Memory B cell (primary cell): ENCODE measurements at regions not wholly inside any gene's neighbourhood (a gene's known extent, or its start where the extent isn't known, plus 50 kb on each side); places are given as distances from the start of the nearest gene placed in this dataset.

Source experiments
- ATAC-seq: fragments of 150-1000 bp; cut with Tn5 transposase; 2 replicates; pipeline ENCODE4 v1.10.0; 2021; ENCODE audit warnings: low read depth, mild to moderate bottlenecking, moderate library complexity
- DNase-seq, 2 donors: peaks; one replicate each; pipeline ENCODE4 v3.0.0; 2022; ENCODE audit warnings: low spot score in 2 of 2
- H3K27ac Mint-ChIP-seq: one replicate; pipeline ENCODE4 v1.8.0; 2022; ENCODE audit warnings: mild to moderate bottlenecking, moderate library complexity, mixed read lengths
- H3K27me3 Mint-ChIP-seq: one replicate; pipeline ENCODE4 v1.8.0; 2022; ENCODE audit warnings: mixed read lengths
- H3K36me3 Mint-ChIP-seq: one replicate; pipeline ENCODE4 v1.8.0; 2022; ENCODE audit warnings: mild to moderate bottlenecking, mixed read lengths
- H3K4me1 Mint-ChIP-seq: one replicate; pipeline ENCODE4 v1.8.0; 2022; ENCODE audit warnings: mixed read lengths
- H3K4me3 Mint-ChIP-seq: one replicate; pipeline ENCODE4 v1.8.0; 2022; ENCODE audit warnings: mild to moderate bottlenecking, moderate library complexity, mixed read lengths
- H3K9me3 Mint-ChIP-seq: one replicate; pipeline ENCODE4 v1.8.0; 2022; ENCODE audit warnings: mixed read lengths

DNA sequence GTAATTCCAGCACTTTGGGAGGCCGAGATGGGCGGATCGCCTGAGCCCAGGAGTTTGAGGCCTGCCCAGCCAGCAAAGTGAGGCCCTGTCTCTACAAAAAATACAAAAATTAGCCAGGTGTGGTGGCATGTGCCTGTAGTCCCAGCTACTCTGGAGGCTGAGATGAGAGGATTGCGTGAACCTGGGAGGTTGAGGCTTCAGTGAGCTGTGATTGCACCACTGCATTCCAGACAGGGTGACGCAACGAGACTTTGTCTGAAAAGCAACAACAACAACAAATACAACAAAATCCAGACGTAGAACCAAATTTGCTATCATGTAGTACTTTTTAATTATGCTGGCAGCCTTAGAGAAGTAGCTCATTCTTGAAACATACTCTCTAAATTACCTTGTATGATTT, 277.1 kb downstream of the KLF5 start:
- no peak for DNase-seq
- no peak overlapping the region for H3K27ac Mint-ChIP-seq
- no peaks in the 10 kb centered on the region for H3K4me1 Mint-ChIP-seq
- no peaks in the 10 kb centered on the region for H3K9me3 Mint-ChIP-seq
- no peaks in the 10 kb centered on the region for H3K27me3 Mint-ChIP-seq
- H3K36me3 Mint-ChIP-seq, result no peaks in the 10 kb centered on the region
- H3K4me3 Mint-ChIP-seq, result no peak overlapping the region
- ATAC-seq, result no peak

DNA sequence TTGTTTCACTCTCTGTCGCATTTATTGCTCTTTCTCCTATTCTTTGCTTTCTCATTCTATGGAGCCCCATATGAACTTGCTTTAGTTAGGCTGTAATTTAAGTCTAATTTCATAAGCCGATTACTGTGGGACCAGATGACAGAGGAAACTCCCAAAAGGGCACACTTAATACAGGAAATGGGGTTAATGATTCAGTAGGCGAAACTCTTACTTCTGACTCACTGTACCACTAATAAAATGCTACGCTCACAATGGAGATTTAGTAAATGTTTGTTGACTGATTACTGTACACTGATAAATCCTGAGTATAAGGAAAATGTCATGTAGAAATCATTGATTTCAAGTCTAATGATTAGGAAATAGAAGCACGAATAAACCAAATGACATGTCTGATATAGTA, 276.4 kb downstream of the KLF5 start:
- no peak for DNase-seq
- Mint-ChIP-seq H3K4me1 (no peaks in the 10 kb centered on the region), H3K27me3 (no peaks in the 10 kb centered on the region), H3K4me3 (no peak overlapping the region), H3K27ac (no peak overlapping the region), H3K36me3 (no peaks in the 10 kb centered on the region), H3K9me3 (no peaks in the 10 kb centered on the region)
- no peak for ATAC-seq

DNA sequence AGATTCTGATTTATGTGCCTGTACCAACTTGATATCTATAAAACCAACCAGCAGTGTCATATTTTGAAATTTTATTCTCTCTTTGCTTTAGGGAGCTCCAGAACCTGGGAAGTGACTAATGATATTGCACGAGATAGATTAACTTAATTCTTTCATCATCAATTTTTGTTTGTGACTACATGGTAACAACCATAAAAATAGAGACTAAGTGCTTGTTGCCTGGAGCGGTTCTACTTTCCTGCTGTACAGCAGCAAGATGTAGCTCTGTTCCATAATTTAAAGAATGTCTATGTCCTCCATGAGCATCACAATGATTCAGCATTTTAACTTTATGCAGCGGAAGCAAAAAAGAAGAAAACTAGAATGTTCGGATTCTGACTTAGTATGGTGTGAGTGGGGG, 275.6 kb downstream of the KLF5 start:
- H3K27me3 Mint-ChIP-seq, result no peaks in the 10 kb centered on the region
- H3K36me3 Mint-ChIP-seq, result no peaks in the 10 kb centered on the region
- H3K9me3 Mint-ChIP-seq, result no peaks in the 10 kb centered on the region
- no peak overlapping the region for H3K4me3 Mint-ChIP-seq
- ATAC-seq, result no peak
- DNase-seq, result no peak
- H3K4me1 Mint-ChIP-seq, result no peaks in the 10 kb centered on the region
- no peak overlapping the region for H3K27ac Mint-ChIP-seq

DNA sequence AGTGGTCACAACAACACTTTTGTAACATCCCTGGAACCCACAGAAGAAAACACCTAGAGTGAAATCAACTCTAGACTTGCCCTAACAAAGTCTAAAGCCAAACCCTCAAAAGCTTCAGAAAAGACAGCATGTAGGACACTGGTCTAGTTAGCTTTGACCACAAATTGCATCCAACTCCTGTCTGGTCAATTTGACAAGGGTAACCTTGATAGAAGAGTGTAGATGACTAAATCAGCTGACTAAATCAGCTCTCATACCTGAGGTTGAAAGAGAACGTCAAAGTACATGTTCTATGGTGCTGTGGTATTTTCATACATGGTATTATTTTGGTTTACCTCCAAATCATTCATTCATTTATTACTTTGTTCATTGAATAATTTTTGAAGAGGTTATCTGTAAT, 272.8 kb downstream of the KLF5 start:
- H3K9me3 Mint-ChIP-seq, result peaks cover 1% of the 10 kb centered on the region
- H3K27ac Mint-ChIP-seq, result no peak overlapping the region
- H3K27me3 Mint-ChIP-seq, result no peaks in the 10 kb centered on the region
- H3K36me3 Mint-ChIP-seq, result no peaks in the 10 kb centered on the region
- DNase-seq, result no peak
- no peak overlapping the region for H3K4me3 Mint-ChIP-seq
- no peaks in the 10 kb centered on the region for H3K4me1 Mint-ChIP-seq
- ATAC-seq, result no peak

DNA sequence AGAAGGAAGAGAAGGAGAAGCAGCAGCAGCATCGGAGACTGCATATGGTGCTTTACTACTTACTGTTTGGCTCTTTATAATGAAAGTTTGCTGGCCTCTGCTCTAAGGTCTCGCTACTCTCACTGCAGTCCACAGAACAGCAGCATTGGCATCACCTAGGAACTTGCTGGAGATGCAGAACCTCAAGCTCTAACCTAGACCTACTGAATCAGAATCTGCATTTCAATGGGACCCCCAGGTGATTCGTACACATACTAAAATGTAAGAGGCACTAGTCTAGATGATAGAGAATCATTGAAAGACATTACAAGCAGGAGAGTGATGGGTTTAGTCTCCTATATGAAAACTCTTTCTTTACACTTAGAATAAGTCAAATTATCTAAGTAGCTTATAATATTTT, 270.6 kb downstream of the KLF5 start:
- ATAC-seq (no peak), DNase-seq (no peak)
- no peaks in the 10 kb centered on the region for H3K27me3 Mint-ChIP-seq
- no peaks in the 10 kb centered on the region for H3K4me1 Mint-ChIP-seq
- no peaks in the 10 kb centered on the region for H3K36me3 Mint-ChIP-seq
- H3K27ac Mint-ChIP-seq, result no peak overlapping the region
- no peak overlapping the region for H3K4me3 Mint-ChIP-seq
- peaks cover 1% of the 10 kb centered on the region for H3K9me3 Mint-ChIP-seq

DNA sequence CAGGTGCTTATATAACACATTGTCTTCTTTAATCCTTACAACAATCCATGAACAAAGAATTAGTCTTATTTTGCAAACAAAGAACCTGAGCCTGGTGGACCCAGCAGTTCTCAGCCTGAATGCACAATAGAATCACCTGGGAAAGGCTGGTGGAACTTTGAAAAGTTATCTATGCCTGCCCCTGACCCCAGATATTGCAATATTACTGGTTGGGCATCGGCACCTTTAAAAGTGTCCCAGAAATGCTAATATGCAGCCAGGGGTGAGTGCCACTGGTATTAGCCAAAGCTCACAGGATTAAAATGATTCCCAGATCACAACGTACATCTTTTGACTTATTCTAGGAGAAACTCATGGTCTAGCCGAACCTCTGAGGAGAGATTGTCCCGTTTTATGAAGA, 268.8 kb downstream of the KLF5 start:
- ATAC-seq (no peak), DNase-seq (no peak)
- Mint-ChIP-seq H3K9me3 (peaks cover 1% of the 10 kb centered on the region), H3K36me3 (no peaks in the 10 kb centered on the region), H3K4me3 (no peak overlapping the region), H3K27ac (no peak overlapping the region), H3K27me3 (no peaks in the 10 kb centered on the region), H3K4me1 (no peaks in the 10 kb centered on the region)

DNA sequence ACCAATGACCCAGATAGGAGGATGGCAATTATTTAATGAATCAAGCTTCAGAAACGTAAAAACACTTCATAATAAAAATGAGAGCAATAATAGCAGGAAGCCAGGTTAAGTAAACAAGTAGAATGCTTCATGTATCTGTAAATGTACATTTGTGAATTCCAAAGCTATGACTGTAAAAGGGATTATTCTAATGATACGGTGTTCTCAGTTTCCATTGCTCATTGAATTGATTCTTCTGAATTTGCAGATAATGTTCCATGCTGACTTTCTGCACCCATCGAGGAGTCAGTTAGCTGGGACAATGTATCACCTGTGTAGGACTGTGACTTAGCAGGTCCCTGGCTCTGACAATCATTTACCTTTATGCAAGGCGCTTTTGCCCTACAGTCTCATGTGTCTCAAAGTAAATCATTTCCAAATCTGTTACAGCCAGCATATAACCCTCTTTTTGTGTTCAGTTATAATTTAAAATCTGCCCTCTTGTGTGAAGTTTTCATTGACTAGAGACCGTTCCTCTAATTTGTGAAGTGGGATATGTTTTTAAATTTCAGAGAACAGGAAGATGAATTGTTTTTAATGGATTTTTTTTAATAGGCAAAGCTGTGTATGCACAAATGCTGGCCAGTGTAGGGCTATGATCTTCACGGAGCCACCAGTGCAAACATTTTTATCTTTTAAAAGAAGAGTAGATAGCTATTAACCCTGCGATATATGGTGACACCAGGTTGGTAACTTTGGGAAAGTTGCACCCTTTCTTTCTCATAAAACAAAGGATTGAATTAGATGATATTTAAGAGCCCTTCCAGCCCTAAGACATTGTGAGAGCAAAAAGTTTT, 267.1 kb downstream of the KLF5 start:
- DNase-seq (no peak), ATAC-seq (no peak)
- Mint-ChIP-seq H3K4me3 (no peak overlapping the region), H3K9me3 (peaks cover 1% of the 10 kb centered on the region), H3K4me1 (no peaks in the 10 kb centered on the region), H3K27ac (no peak overlapping the region), H3K27me3 (no peaks in the 10 kb centered on the region), H3K36me3 (no peaks in the 10 kb centered on the region)

DNA sequence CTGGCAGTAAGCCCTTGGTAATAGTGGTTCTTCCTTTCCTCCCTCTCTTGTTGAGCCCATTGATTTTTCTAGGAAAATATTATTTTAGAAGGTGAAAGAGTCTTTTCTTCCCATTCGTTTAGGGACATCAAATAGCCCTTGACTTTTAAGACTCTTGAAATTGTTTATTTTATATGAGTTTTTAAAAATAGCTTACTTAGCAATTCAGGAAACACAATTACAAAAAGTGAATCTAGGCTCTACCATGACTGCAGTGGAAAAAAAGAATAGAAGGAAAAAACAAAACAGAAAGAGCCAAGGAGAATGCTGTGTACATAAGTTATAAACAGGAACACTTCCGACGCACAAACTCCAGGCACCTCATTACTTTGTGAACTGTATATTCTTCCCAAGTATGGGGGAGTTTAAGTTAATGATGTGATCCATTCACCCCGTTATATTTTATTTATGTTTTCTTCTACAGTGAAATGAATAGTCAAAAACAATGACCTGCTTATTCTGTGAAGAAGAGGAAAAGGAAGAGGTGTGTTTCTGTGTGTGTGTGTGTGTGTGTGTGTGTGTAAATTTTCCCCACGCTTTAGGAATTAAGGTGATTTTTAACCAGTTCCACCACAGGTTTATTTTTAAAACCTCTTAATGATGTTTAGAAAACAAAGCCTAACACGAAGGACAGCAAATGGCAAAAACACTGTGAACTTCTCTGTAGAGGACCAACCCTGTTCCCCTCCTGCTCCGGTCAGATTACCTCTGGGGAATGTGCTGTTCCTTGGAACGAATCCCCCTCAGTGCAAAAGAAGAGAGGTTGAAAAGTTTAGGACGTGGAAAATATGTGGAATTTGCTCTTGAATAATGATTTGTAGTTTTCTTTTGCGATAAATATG, 266.3 kb downstream of the KLF5 start:
- peaks cover 1% of the 10 kb centered on the region for H3K9me3 Mint-ChIP-seq
- H3K27me3 Mint-ChIP-seq, result no peaks in the 10 kb centered on the region
- no peaks in the 10 kb centered on the region for H3K4me1 Mint-ChIP-seq
- no peak for ATAC-seq
- no peak for DNase-seq
- no peak overlapping the region for H3K27ac Mint-ChIP-seq
- no peak overlapping the region for H3K4me3 Mint-ChIP-seq
- H3K36me3 Mint-ChIP-seq, result no peaks in the 10 kb centered on the region

DNA sequence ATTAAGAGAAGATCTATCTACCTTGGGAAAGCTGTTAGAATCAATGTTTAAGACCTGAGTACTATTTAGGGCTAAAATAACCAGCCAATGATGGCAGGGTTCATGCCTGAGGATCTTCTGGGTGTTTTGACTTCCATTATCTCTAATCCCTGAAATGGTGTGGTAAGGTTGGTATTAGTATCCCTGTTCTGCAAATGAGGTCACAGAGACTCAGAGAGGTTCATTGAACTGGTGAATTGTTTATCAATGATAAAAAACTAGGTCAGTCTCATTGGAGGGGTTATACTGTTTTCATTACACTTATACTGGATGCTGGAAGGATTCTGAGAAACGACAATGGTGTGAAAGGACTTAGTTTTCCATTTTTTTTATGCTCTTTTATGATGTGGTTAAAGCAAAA, 264.8 kb downstream of the KLF5 start:
- H3K36me3 Mint-ChIP-seq, result no peaks in the 10 kb centered on the region
- H3K27ac Mint-ChIP-seq, result no peak overlapping the region

DNA sequence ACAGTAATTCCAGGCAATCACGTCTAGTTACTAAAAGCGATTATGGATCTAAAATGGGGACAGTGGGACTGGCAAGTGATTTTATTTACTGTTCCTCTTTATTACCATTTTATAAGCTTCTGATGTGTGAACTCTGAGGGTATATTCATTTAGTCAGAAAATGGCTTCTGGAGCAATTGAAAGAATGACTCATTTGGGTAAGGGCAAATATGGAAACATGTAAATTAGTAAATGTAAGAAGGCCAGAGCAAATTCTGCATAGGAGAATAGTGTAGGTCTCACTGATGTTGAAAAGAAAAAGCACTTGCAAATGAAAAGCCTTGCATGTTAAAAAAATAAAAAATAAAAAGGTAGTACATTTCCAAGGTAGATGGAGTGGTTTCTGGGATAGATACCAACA, 262.2 kb downstream of the KLF5 start:
- Mint-ChIP-seq H3K4me3 (no peak overlapping the region), H3K4me1 (no peaks in the 10 kb centered on the region), H3K27me3 (no peaks in the 10 kb centered on the region), H3K9me3 (no peaks in the 10 kb centered on the region), H3K36me3 (no peaks in the 10 kb centered on the region), H3K27ac (no peak overlapping the region)
- DNase-seq, result no peak
- no peak for ATAC-seq

More for the DNA sequence above, 264.8 kb downstream of the KLF5 start:
- Mint-ChIP-seq H3K9me3 (peaks cover under 1% of the 10 kb centered on the region), H3K27me3 (no peaks in the 10 kb centered on the region), H3K4me1 (no peaks in the 10 kb centered on the region), H3K4me3 (no peak overlapping the region)
- no peak for ATAC-seq
- DNase-seq, result no peak

DNA sequence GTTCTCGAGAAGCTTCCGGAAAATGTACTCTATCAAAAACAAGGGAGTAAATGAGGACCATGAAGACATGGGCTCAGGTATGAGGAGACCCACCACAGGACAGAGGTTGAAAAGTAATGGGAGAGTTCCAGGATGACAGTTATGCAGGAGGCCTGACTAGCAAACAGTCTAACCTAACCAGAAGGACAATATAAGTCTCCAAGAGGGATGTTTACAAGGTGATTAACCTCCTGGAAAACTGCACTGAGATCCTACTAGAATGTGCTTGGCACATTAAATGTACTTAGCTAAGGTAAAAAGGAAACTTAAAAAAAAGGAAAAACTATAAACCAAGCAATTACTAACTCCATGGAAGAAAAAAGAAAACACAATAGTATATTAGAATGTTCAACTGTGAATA, 258.3 kb downstream of the KLF5 start:
- Mint-ChIP-seq H3K36me3 (no peaks in the 10 kb centered on the region), H3K9me3 (peaks cover 6% of the 10 kb centered on the region), H3K4me3 (no peak overlapping the region), H3K27me3 (no peaks in the 10 kb centered on the region), H3K27ac (no peak overlapping the region), H3K4me1 (no peaks in the 10 kb centered on the region)
- ATAC-seq (no peak), DNase-seq (no peak)

DNA sequence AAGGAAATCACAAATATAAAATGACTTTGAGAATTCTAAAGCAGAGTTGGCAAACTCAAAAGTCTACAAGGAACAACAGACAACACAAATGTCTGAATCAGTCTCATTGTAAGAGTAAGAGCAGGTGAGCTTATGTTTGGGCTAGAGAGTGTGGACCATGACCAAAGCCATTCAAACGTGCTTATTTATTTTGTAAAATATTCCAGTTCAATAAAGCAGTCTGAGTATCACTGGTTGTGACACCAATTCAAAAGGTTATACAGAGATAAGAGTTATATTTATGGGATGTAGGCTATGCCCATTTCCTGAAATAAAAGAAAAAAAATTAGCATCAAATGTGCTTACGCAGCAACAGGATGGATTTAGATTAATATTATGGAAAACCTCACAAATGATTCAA, 251.6 kb downstream of the KLF5 start:
- Mint-ChIP-seq H3K36me3 (no peaks in the 10 kb centered on the region), H3K27me3 (no peaks in the 10 kb centered on the region), H3K4me3 (no peak overlapping the region), H3K4me1 (no peaks in the 10 kb centered on the region), H3K27ac (no peak overlapping the region), H3K9me3 (peaks cover 6% of the 10 kb centered on the region)
- DNase-seq (no peak), ATAC-seq (no peak)

DNA sequence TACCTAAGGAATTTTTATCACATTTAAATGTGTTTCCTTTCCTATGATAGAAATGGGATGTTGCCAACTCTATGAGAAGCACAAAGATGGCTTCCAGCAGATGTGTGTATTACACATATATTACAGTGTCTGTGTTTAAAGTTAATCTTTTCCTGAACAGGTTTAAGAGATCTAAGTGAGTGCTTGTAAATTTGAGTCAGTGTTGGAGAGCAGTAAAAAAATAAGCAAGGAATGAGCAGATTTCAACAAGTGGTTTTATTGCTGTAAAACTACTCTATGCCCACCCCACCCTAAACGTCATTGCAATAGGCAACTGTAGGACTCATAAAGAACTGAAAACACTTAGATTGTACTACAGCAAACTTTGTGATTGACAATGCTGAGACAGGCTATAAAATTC, 248.7 kb downstream of the KLF5 start:
- ATAC-seq (no peak), DNase-seq (no peak)
- H3K4me1 Mint-ChIP-seq, result no peaks in the 10 kb centered on the region
- H3K27me3 Mint-ChIP-seq, result no peaks in the 10 kb centered on the region
- H3K9me3 Mint-ChIP-seq, result no peaks in the 10 kb centered on the region
- no peak overlapping the region for H3K27ac Mint-ChIP-seq
- H3K4me3 Mint-ChIP-seq, result no peak overlapping the region
- H3K36me3 Mint-ChIP-seq, result no peaks in the 10 kb centered on the region

DNA sequence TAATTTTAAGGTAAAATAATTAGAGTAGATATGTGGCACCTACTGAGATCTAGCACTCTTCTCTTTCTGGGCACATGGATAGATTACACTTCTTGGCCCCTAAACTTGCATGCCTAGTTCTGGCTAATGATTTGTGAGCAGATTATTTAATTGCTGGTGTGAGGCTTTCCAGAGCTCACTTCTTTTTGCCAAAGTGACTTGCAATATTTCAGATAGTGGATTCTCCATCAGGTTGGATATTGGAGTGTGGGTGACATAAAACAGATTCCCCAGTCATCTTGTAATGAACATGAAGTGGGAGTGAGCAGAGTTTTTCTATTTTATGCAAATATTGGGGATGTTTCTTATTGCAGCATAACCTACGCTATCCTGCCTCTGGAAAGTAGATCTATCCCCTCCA, 247.9 kb downstream of the KLF5 start:
- no peak for ATAC-seq
- Mint-ChIP-seq H3K9me3 (no peaks in the 10 kb centered on the region), H3K4me1 (no peaks in the 10 kb centered on the region), H3K27ac (no peak overlapping the region), H3K27me3 (no peaks in the 10 kb centered on the region), H3K4me3 (no peak overlapping the region), H3K36me3 (no peaks in the 10 kb centered on the region)
- DNase-seq, result no peak
